ENCODE measurements at regions not wholly inside any gene's neighbourhood (a gene's known extent, or its start where the extent isn't known, plus 50 kb on each side); places are given as distances from the start of the nearest gene placed in this dataset.

DNA sequence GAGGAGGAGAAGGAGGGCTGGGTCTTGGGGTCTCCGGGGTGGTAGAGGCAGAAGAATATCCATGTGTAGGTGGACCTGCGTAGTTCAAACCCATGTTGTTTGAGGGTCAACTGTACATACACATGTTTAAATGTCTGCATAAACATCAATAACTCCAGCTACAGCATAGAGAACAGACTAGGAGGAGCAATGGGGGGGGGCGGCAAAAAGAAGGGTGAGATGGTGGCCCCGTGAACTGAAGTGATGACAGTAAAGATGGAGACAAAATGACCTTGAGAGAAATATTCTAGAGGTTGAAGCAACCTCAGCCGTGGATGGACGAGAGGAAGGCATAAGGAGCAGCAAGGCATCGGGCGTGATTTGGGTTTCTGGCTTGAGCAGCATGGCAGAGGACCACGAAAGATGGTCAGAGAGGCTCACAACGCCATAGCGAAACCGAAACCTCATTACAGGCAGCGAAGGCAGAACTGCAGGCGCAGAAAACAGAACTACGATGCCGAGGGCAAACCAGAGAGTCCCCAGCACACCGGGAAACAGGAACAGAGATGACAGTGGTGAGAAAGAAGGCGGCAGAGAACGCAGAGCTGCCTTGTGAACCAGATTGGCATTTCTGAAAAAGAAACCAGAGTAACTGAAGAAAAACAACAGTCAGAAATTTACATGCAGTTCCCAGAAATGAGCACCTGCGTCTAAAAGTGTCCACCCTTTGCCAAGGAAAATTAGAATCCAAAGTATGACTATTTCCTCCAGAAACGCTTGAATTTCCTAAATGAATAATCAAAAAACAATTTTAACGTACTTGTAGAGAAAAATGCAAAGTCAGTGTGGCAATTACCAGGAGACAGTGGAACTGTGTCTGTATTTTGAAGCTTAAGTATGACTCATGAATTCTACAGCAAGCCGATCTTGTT, 50.3 kb upstream of the ENPP6 start:
- peak overlapping the region; percentile 87 to 88; a peak in 3 of 4 replicates for H3K9ac ChIP-seq (ENCODE audit: insufficient read depth in 1 of 2, low read depth in 2 of 2, low read length in 2 of 2)
- H3K27ac ChIP-seq (ENCODE audit: extremely low read depth, low read depth, low read length) = peak overlapping the region; percentile 91
- ATAC-seq (peak; percentile 70), FAIRE-seq (peak; percentile 95), DNase-seq (ENCODE audit: extremely low read depth in 1 of 4, low spot score in 3 of 4) (peak; percentile 45 to 69 (median 60))
- H3K4me2 ChIP-seq (ENCODE audit: insufficient read depth, low read length) = peak overlapping the region; percentile 98
- H3K27me3 ChIP-seq (ENCODE audit: control insufficient read depth in 2 of 2, insufficient read depth in 2 of 2, low read length in 2 of 2) = no peaks in the 10 kb centered on the region
- TSS peak; percentile 27 for BruUV-seq (replicated peaks)
- in situ Hi-C loops (cut with MboI) (loop anchor here (5.0 kb wide), 1 partner anchor 269 kb away; no protein-coding TSS in a partner anchor), intact Hi-C loops (cut with micrococcal nuclease) (loop anchor here (1.0 to 10.0 kb wide), 3 partner anchors 79 to 467 kb away; partner anchors contain the start of gene CENPU)
- peaks cover 0 to 31% of the 10 kb centered on the region in 2 experiments; a peak in 3 of 5 replicates for H3K4me1 ChIP-seq (replicated peaks in 1 of 2; ENCODE audit: control insufficient read depth in 2 of 2, insufficient read depth in 2 of 2, low read length in 2 of 2)
- H4K20me1 ChIP-seq (replicated peaks; ENCODE audit: control insufficient read depth, insufficient read depth, low read length) = no peaks in the 10 kb centered on the region
- no peaks in the 10 kb centered on the region for H3K79me2 ChIP-seq (ENCODE audit: control insufficient read depth, insufficient read depth, low read length)
- POLR2A ChIA-PET = interaction anchor here (0.6 to 1.5 kb wide), 6 partner anchors 16 to 268 kb away, joined by 3 to 6 read pairs (median 3); partner anchors contain the start of gene IRF2
- H3K36me3 ChIP-seq (ENCODE audit: control insufficient read depth, insufficient read depth, low read length) = no peaks in the 10 kb centered on the region
- H3K4me3 ChIP-seq = peak overlapping the region; percentile 53
- H3K9me3 ChIP-seq (replicated peaks; ENCODE audit: control insufficient read depth, insufficient read depth, low read depth, low read length) = no peaks in the 10 kb centered on the region
- CTCF ChIA-PET (ENCODE audit: low intra/inter-chr PET ratio) = interaction anchor here (0.6 kb wide), 1 partner anchor 108 kb away, joined by 3 read pairs; no protein-coding TSS in a partner anchor
- 6% methylated on average over 22 of the region's 23 CpGs for WGBS (ENCODE audit: insufficient coverage, low coverage, missing lambda C conversion rate)
- H3K9me1 ChIP-seq (ENCODE audit: control insufficient read depth, insufficient read depth, low read length) = no peaks in the 10 kb centered on the region
- peak overlapping the region; percentile 100 for H2AFZ ChIP-seq (ENCODE audit: low read depth, low read length)
- TF ChIP-seq MTA2 (IDR thresholded peaks at IDR 0.05; ENCODE audit: low read depth) = no peak
- TF ChIP-seq RBFOX2 (IDR thresholded peaks at IDR 0.05; ENCODE audit: low read depth, low read length) = peak; percentile 38; the same call in 1 of the 2 replicates
- no peak for TF ChIP-seq NR4A1 (CRISPR knock-in tag; IDR thresholded peaks at IDR 0.05)
- TF ChIP-seq NR4A1 (tag; IDR thresholded peaks at IDR 0.05) = 0 out of 2 replicates have a peak, but pooled peaks have one; percentile 68
- TF ChIP-seq TBP (optimal IDR thresholded peaks at IDR 0.05; ENCODE audit: low read depth, low read length) = peak; percentile 40
- no peak for TF ChIP-seq ZNF143 (CRISPR knock-in tag; IDR thresholded peaks at IDR 0.05)
- TF ChIP-seq, protein P1, sequence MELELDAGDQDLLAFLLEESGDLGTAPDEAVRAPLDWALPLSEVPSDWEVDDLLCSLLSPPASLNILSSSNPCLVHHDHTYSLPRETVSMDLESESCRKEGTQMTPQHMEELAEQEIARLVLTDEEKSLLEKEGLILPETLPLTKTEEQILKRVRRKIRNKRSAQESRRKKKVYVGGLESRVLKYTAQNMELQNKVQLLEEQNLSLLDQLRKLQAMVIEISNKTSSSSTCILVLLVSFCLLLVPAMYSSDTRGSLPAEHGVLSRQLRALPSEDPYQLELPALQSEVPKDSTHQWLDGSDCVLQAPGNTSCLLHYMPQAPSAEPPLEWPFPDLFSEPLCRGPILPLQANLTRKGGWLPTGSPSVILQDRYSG (tag; conservative IDR thresholded peaks at IDR 0.05; ENCODE audit: low read depth) = peak; percentile 18
- TF ChIP-seq BRF1 (IDR thresholded peaks at IDR 0.05; ENCODE audit: borderline replicate concordance, extremely low read depth, insufficient read length) = no peak
- TF ChIP-seq, protein P2, sequence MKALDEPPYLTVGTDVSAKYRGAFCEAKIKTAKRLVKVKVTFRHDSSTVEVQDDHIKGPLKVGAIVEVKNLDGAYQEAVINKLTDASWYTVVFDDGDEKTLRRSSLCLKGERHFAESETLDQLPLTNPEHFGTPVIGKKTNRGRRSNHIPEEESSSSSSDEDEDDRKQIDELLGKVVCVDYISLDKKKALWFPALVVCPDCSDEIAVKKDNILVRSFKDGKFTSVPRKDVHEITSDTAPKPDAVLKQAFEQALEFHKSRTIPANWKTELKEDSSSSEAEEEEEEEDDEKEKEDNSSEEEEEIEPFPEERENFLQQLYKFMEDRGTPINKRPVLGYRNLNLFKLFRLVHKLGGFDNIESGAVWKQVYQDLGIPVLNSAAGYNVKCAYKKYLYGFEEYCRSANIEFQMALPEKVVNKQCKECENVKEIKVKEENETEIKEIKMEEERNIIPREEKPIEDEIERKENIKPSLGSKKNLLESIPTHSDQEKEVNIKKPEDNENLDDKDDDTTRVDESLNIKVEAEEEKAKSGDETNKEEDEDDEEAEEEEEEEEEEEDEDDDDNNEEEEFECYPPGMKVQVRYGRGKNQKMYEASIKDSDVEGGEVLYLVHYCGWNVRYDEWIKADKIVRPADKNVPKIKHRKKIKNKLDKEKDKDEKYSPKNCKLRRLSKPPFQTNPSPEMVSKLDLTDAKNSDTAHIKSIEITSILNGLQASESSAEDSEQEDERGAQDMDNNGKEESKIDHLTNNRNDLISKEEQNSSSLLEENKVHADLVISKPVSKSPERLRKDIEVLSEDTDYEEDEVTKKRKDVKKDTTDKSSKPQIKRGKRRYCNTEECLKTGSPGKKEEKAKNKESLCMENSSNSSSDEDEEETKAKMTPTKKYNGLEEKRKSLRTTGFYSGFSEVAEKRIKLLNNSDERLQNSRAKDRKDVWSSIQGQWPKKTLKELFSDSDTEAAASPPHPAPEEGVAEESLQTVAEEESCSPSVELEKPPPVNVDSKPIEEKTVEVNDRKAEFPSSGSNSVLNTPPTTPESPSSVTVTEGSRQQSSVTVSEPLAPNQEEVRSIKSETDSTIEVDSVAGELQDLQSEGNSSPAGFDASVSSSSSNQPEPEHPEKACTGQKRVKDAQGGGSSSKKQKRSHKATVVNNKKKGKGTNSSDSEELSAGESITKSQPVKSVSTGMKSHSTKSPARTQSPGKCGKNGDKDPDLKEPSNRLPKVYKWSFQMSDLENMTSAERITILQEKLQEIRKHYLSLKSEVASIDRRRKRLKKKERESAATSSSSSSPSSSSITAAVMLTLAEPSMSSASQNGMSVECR (CRISPR knock-in tag; IDR thresholded peaks at IDR 0.05) = peak; percentile 66
- no peak for TF ChIP-seq IFI16 (CRISPR knock-in tag; IDR thresholded peaks at IDR 0.05)
- TF ChIP-seq BRF2 (IDR thresholded peaks at IDR 0.05; ENCODE audit: borderline replicate concordance, insufficient read depth, insufficient read length) = no peak
- peak; percentile 22 for TF ChIP-seq POLR2B (IDR thresholded peaks at IDR 0.05; ENCODE audit: low read depth, partially characterized antibody)
- no peak for TF ChIP-seq ZNF696 (CRISPR knock-in tag; conservative IDR thresholded peaks at IDR 0.05)
- no peak for TF ChIP-seq SP2 (IDR thresholded peaks at IDR 0.05; ENCODE audit: extremely low read depth, low read depth, low read length, poor library complexity, severe bottlenecking)

All from K562 (cell line).